ENCODE measurements at regions not wholly inside any gene's neighbourhood (a gene's known extent, or its start where the extent isn't known, plus 50 kb on each side); places are given as distances from the start of the nearest gene placed in this dataset.
A peak's percentile ranks its signal among the peaks of the same experiment; 100 is the strongest.

DNA sequence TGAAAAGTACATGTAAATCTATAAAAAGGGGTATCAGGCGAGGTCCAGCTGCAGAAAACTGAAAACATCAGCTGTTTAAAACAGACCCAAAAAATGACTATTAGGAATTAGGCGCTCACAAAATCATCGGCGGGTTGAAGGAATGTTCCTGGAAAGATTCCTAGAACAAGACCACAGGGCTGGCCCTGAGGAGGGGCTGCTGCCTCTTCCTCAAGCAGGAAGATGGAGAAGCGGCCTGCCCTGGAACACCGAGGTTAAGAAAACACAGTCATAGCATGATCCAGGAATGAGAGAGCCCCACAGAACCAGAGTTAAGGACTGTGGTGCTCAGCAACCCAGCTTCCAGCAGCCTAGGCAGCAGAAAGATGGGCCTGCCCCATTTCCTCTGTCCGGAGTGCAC, 78.4 kb downstream of the C11orf91 start:
- Histone ChIP-seq H3K9me3 (no peaks in the 10 kb centered on the region), H3K4me3 (no peak overlapping the region), H3K36me3 (no peaks in the 10 kb centered on the region), H3K27me3 (no peaks in the 10 kb centered on the region), H3K27ac (no peak overlapping the region), H3K4me1 (no peaks in the 10 kb centered on the region)
- peak; percentile 38 for ATAC-seq
- intact Hi-C loops (cut with DNase I): no loop called here
- TF ChIP-seq, protein P1, sequence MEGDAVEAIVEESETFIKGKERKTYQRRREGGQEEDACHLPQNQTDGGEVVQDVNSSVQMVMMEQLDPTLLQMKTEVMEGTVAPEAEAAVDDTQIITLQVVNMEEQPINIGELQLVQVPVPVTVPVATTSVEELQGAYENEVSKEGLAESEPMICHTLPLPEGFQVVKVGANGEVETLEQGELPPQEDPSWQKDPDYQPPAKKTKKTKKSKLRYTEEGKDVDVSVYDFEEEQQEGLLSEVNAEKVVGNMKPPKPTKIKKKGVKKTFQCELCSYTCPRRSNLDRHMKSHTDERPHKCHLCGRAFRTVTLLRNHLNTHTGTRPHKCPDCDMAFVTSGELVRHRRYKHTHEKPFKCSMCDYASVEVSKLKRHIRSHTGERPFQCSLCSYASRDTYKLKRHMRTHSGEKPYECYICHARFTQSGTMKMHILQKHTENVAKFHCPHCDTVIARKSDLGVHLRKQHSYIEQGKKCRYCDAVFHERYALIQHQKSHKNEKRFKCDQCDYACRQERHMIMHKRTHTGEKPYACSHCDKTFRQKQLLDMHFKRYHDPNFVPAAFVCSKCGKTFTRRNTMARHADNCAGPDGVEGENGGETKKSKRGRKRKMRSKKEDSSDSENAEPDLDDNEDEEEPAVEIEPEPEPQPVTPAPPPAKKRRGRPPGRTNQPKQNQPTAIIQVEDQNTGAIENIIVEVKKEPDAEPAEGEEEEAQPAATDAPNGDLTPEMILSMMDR (IDR thresholded peaks at IDR 0.05): no peak
- DNase-seq: no peak

DNA sequence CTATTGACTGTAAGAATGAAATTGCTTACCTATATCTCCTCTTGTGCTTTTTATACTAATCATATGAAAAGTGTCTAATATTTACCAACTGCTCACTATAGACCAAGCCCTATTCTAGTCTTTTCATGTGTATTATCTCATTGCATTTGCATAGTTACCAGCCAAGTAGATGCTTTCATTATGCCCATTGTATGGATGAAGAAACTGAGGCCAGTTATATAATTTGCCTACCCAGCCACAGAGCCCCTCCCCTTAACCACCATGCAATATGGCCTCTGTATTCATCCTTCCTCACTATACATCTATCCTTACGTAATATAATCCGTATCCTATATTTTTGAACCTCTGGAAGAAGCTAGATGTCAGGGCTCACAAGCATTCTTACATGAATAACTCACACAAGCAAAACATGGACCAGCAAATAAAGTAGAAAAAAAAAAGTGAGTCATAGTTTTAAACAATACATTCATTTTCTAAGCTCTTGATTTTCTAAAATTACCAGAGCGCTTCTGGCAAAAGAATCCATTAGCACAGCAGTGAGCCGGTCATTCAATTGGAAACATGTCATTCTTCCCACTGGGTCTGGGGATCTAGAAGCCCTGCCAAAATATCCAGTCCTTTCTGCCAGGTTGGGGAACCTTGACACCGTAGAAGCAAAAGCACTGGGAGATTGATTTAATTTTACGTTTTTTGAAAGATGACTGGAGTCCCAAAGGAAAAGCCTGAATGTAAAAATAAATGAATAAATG, 80.0 kb downstream of the C11orf91 start:
- Histone ChIP-seq H3K27me3 (peaks cover 0 to 11% of the 10 kb centered on the region in 2 donors), H3K9me3 (no peaks in the 10 kb centered on the region), H3K27ac (no peak overlapping the region), H3K36me3 (no peaks in the 10 kb centered on the region), H3K4me1 (no peaks in the 10 kb centered on the region), H3K4me3 (no peak overlapping the region)
- TF ChIP-seq, protein P1 (IDR thresholded peaks at IDR 0.05): no peak
- DNase-seq (no peak), ATAC-seq (no peak)
- intact Hi-C loops (cut with DNase I): no loop called here

GRCh38 chr11:33618956-33619355, 81.7 kb downstream of the C11orf91 start:
- intact Hi-C loops (cut with DNase I): no loop called here
- H3K4me1 ChIP-seq: no peaks in the 10 kb centered on the region
- DNase-seq: no peak
- no peak overlapping the region for H3K27ac ChIP-seq
- TF ChIP-seq, protein P1 (IDR thresholded peaks at IDR 0.05): no peak
- ATAC-seq: no peak
- H3K9me3 ChIP-seq: no peaks in the 10 kb centered on the region
- no peaks in the 10 kb centered on the region for H3K36me3 ChIP-seq
- H3K27me3 ChIP-seq: peaks cover 0 to 11% of the 10 kb centered on the region in 2 donors
- H3K4me3 ChIP-seq: no peak overlapping the region

DNA sequence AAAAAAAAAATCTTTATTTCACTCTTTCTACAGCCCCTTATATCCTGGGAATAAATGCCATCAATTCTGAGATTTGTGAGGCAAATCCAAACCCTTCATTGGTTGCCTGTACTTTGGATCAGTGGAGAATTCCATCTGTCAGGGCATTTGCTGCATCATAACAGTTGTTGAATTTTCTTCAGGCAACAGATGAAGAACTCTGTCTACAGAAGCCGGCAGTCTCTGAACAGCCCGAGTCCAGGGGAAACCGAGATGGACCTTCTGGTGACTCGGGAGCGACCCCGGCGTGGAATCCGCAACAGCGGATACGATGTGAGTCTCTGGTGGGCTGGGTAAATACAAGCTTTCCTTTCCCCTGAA, 82.3 kb downstream of the C11orf91 start:
- H3K27me3 ChIP-seq: peaks cover 0 to 11% of the 10 kb centered on the region in 2 donors
- ATAC-seq: no peak
- no peaks in the 10 kb centered on the region for H3K4me1 ChIP-seq
- H3K27ac ChIP-seq: no peak overlapping the region
- TF ChIP-seq, protein P1 (IDR thresholded peaks at IDR 0.05): no peak
- intact Hi-C loops (cut with DNase I): no loop called here
- H3K4me3 ChIP-seq: no peak overlapping the region
- H3K36me3 ChIP-seq: no peaks in the 10 kb centered on the region
- DNase-seq: no peak
- H3K9me3 ChIP-seq: no peaks in the 10 kb centered on the region

DNA sequence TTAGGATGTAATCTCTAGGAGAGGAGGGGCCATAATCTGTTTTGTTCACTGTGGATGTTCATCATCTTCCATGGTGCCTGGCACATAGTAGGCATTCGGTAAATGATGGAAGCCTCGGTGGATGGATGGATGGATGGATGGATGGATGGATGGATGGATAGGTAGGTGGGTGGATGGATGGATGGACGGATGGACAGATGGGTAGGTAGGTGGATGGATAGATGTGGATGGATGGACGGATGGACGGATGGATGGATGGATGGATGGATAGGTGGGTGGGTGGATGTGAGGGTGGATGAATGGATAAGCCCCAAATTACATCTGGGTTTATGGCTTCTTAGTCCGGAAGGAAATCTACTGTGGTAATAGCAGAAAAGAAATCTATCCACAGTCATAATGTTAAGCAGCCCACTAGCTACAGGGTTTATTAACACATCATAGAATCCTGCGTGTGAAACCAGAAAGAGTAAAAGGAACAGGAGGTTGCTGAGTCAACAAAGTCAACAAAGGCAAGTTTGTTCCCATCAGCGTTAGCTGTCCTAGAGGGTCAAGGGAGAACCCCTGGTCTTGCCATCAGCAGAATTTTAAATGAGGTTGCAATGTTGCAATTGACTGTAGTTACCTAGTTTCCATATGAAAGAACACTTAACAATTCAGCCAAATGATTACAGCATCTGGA, 82.8 kb downstream of the C11orf91 start:
- TF ChIP-seq, protein P1 (IDR thresholded peaks at IDR 0.05): no peak
- Histone ChIP-seq H3K27me3 (peaks cover 0 to 11% of the 10 kb centered on the region in 2 donors), H3K4me3 (no peak overlapping the region), H3K36me3 (no peaks in the 10 kb centered on the region), H3K27ac (no peak overlapping the region), H3K4me1 (no peaks in the 10 kb centered on the region), H3K9me3 (no peaks in the 10 kb centered on the region)
- no peak for DNase-seq
- no peak for ATAC-seq
- intact Hi-C loops (cut with DNase I): no loop called here
